SK-N-SH (cell line): ENCODE measurements at regions not wholly inside any gene's neighbourhood (a gene's known extent, or its start where the extent isn't known, plus 50 kb on each side); places are given as distances from the start of the nearest gene placed in this dataset.

Experiments
- CTCF ChIP-seq: fragments of 200-600 bp; sonication (generic); IDR thresholded peaks from 2 replicates; pipeline ENCODE4 v1.6.1; 2017; ENCODE audit warnings: antibody characterized with exemption, mild to moderate bottlenecking, moderate library complexity
- USF1 ChIP-seq: IDR thresholded peaks from 2 replicates; pipeline ENCODE4 v1.4.0; 2012; ENCODE audit warnings: low read depth, borderline replicate concordance

GRCh38 chr1:4894566-4894965 lies 240.2 kb downstream of the AJAP1 start:
- TF ChIP-seq CTCF (no peak), USF1 (no peak)
